ENCODE measurements at regions not wholly inside any gene's neighbourhood (a gene's known extent, or its start where the extent isn't known, plus 50 kb on each side); places are given as distances from the start of the nearest gene placed in this dataset.

- no peak for DNase-seq (ENCODE audit: low spot score)
- no peak for TF ChIP-seq CTCF (IDR thresholded peaks at IDR 0.05; ENCODE audit: extremely low read depth, missing control alignments)
These were observed 169.5 kb upstream of the ZNF267 start for GRCh38 chr16:31704138-31704537.

GRCh38 chr16:31705371-31705770 is 168.2 kb upstream of the ZNF267 start:
- TF ChIP-seq CTCF (IDR thresholded peaks at IDR 0.05; ENCODE audit: extremely low read depth, missing control alignments) = no peak
- DNase-seq (ENCODE audit: low spot score) = no peak

GRCh38 chr16:31706318-31706717 is 167.3 kb upstream of the ZNF267 start:
- TF ChIP-seq CTCF (IDR thresholded peaks at IDR 0.05; ENCODE audit: extremely low read depth, missing control alignments) = no peak
- no peak for DNase-seq (ENCODE audit: low spot score)

GRCh38 chr16:31706925-31707324 is 166.7 kb upstream of the ZNF267 start:
- DNase-seq (ENCODE audit: low spot score) = no peak
- no peak for TF ChIP-seq CTCF (IDR thresholded peaks at IDR 0.05; ENCODE audit: extremely low read depth, missing control alignments)

- DNase-seq (ENCODE audit: low spot score) = no peak
- TF ChIP-seq CTCF (IDR thresholded peaks at IDR 0.05; ENCODE audit: extremely low read depth, missing control alignments) = no peak
These were observed 165.8 kb upstream of the ZNF267 start for GRCh38 chr16:31707743-31708335.

GRCh38 chr16:31708348-31708747 is 165.3 kb upstream of the ZNF267 start:
- no peak for DNase-seq (ENCODE audit: low spot score)
- no peak for TF ChIP-seq CTCF (IDR thresholded peaks at IDR 0.05; ENCODE audit: extremely low read depth, missing control alignments)

- DNase-seq (ENCODE audit: low spot score) = no peak
- no peak for TF ChIP-seq CTCF (IDR thresholded peaks at IDR 0.05; ENCODE audit: extremely low read depth, missing control alignments)
These were observed 164.4 kb upstream of the ZNF267 start for GRCh38 chr16:31709181-31709580.

All from GM20000 (cell line).